HEK293T (cell line): ENCODE measurements at regions not wholly inside any gene's neighbourhood (a gene's known extent, or its start where the extent isn't known, plus 50 kb on each side); places are given as distances from the start of the nearest gene placed in this dataset.

Experiments used
- L3MBTL2 ChIP-seq: fragments of 450-650 bp; conservative IDR thresholded peaks from 2 replicates; pipeline ENCODE4 v1.6.1; 2016; ENCODE audit warnings: mild to moderate bottlenecking
- NFRKB ChIP-seq: fragments of 450-650 bp; IDR thresholded peaks from 2 replicates; pipeline ENCODE4 v1.6.1; 2016; ENCODE audit warnings: mild to moderate bottlenecking, moderate library complexity

GRCh38 chr3:1561427-1561826 lies 468.6 kb downstream of the CNTN6 start:
- TF ChIP-seq L3MBTL2 (no peak), NFRKB (no peak)
